Liver (tissue), 3 donors: ENCODE measurements at regions not wholly inside any gene's neighbourhood (a gene's known extent, or its start where the extent isn't known, plus 50 kb on each side); places are given as distances from the start of the nearest gene placed in this dataset.

Experiments
- ATF3 ChIP-seq: IDR thresholded peaks from 2 replicates; pipeline ENCODE4 v1.6.1; 2016; ENCODE audit warnings: antibody characterized with exemption
- CTCF ChIP-seq: fragments of 150-350 bp; IDR thresholded peaks from 2 replicates; pipeline ENCODE4 v1.5.1; 2017; ENCODE audit warnings: improper control_type of control experiment, low read depth, low read length; ENCODE audit not compliant: missing input control
- EGR1 ChIP-seq, 2 donors: IDR thresholded peaks; 2 replicates each; pipeline ENCODE4 v1.6.1; 2016 to 2018; ENCODE audit warnings: antibody characterized with exemption in 2 of 2, low read depth in 2 of 2
- FOXA1 ChIP-seq: IDR thresholded peaks from 2 replicates; pipeline ENCODE4 v1.6.1; 2016; ENCODE audit warnings: antibody characterized with exemption
- GABPA ChIP-seq, 2 donors: IDR thresholded peaks in 1 of 2; conservative IDR thresholded peaks in 1 of 2; 2 replicates each; pipeline ENCODE4 v1.6.1; 2016; ENCODE audit warnings: antibody characterized with exemption in 2 of 2, mild to moderate bottlenecking in 1 of 2, moderate library complexity in 1 of 2
- MAX ChIP-seq: IDR thresholded peaks from 2 replicates; pipeline ENCODE4 v1.6.1; 2016; ENCODE audit warnings: antibody characterized with exemption
- RAD21 ChIP-seq, 2 donors: IDR thresholded peaks; 2 replicates each; pipeline ENCODE4 v1.6.1; 2016; ENCODE audit warnings: antibody characterized with exemption in 2 of 2, mild to moderate bottlenecking in 2 of 2
- SP1 ChIP-seq: IDR thresholded peaks from 2 replicates; pipeline ENCODE4 v1.6.1; 2018; ENCODE audit warnings: antibody characterized with exemption, mild to moderate bottlenecking
- YY1 ChIP-seq: IDR thresholded peaks from 2 replicates; pipeline ENCODE4 v1.6.1; 2016; ENCODE audit warnings: antibody characterized with exemption, mild to moderate bottlenecking
- donor health status: healthy.
- donor health status: healthy.

GRCh38 chr6:71198908-71199307 is 89.7 kb upstream of the OGFRL1 start:
- TF ChIP-seq CTCF: no peak
- TF ChIP-seq MAX: no peak
- no peak for TF ChIP-seq EGR1 (IDR thresholded peaks at IDR 0.05; ENCODE audit: low read depth in 2 of 2)
- TF ChIP-seq FOXA1: no peak
- TF ChIP-seq YY1: no peak
- no peak for TF ChIP-seq ATF3
- no peak for TF ChIP-seq SP1
- TF ChIP-seq RAD21 (IDR thresholded peaks at IDR 0.05): no peak
- TF ChIP-seq GABPA (IDR thresholded peaks at IDR 0.05 in 1 of 2, conservative IDR thresholded peaks at IDR 0.05 in 1 of 2): no peak
